DMS153 (cell line): ENCODE measurements at regions not wholly inside any gene's neighbourhood (a gene's known extent, or its start where the extent isn't known, plus 50 kb on each side); places are given as distances from the start of the nearest gene placed in this dataset.
A peak's percentile ranks its signal among the peaks of the same experiment; 100 is the strongest.

Experiments used
- DNase-seq: peaks from one replicate; lab custom pipeline; 2025; lab: John Stamatoyannopoulos, UW

- no peak for DNase-seq
These were observed 1406.3 kb upstream of the CELF4 start for GRCh38 chr18:38971881-38972280.

GRCh38 chr18:38966841-38967240, 1401.2 kb upstream of the CELF4 start:
- DNase-seq, result no peak

GRCh38 chr18:38963943-38964660, 1398.5 kb upstream of the CELF4 start:
- DNase-seq, result no peak

GRCh38 chr18:38961880-38962279, 1396.3 kb upstream of the CELF4 start:
- peak; percentile 50 for DNase-seq

GRCh38 chr18:38957736-38958135, 1392.1 kb upstream of the CELF4 start:
- no peak for DNase-seq

GRCh38 chr18:38956068-38956467, 1390.5 kb upstream of the CELF4 start:
- peak; percentile 42 for DNase-seq

GRCh38 chr18:38951633-38952032, 1386.0 kb upstream of the CELF4 start:
- DNase-seq, result no peak

- no peak for DNase-seq
These were observed 1382.8 kb upstream of the CELF4 start for GRCh38 chr18:38948436-38948835.

- DNase-seq, result no peak
These were observed 1378.9 kb upstream of the CELF4 start for GRCh38 chr18:38944446-38945024.

- no peak for DNase-seq
These were observed 1376.3 kb upstream of the CELF4 start for GRCh38 chr18:38941711-38942561.

- no peak for DNase-seq
These were observed 1375.4 kb upstream of the CELF4 start for GRCh38 chr18:38940863-38941531.

- no peak for DNase-seq
These were observed 1374.9 kb upstream of the CELF4 start for GRCh38 chr18:38940475-38940862.

- no peak for DNase-seq
These were observed 1368.4 kb upstream of the CELF4 start for GRCh38 chr18:38933910-38934510.

GRCh38 chr18:38933322-38933721, 1367.7 kb upstream of the CELF4 start:
- DNase-seq, result no peak

GRCh38 chr18:38932752-38933151, 1367.2 kb upstream of the CELF4 start:
- DNase-seq, result no peak

GRCh38 chr18:38931754-38932050, 1366.1 kb upstream of the CELF4 start:
- no peak for DNase-seq

- no peak for DNase-seq
These were observed 1365.5 kb upstream of the CELF4 start for GRCh38 chr18:38930881-38931753.

GRCh38 chr18:38923540-38923939, 1357.9 kb upstream of the CELF4 start:
- DNase-seq, result no peak

GRCh38 chr18:38923126-38923525, 1357.5 kb upstream of the CELF4 start:
- DNase-seq, result peak; percentile 79

- DNase-seq, result no peak
These were observed 1344.4 kb upstream of the CELF4 start for GRCh38 chr18:38909972-38910371.

GRCh38 chr18:38902796-38903195, 1337.2 kb upstream of the CELF4 start:
- no peak for DNase-seq
